GM23248 (cell line): ENCODE measurements at regions not wholly inside any gene's neighbourhood (a gene's known extent, or its start where the extent isn't known, plus 50 kb on each side); places are given as distances from the start of the nearest gene placed in this dataset.

ENCODE experiments used
- DNase-seq: peaks from one replicate; pipeline ENCODE4 v3.0.0-alpha.2; 2015
- H2AFZ ChIP-seq: fragments of 200-600 bp; sonication (generic); 2 replicates; pipeline ENCODE4 v1.6.1; 2016; ENCODE audit warnings: antibody characterized with exemption
- H3F3A ChIP-seq: fragments of 200-600 bp; sonication (generic); 2 replicates; pipeline ENCODE4 v1.6.1; 2016; ENCODE audit warnings: mild to moderate bottlenecking, antibody characterized with exemption, mixed run types; ENCODE audit not compliant: insufficient read depth
- H3K27ac ChIP-seq: fragments of 200-600 bp; sonication (generic); 2 replicates; pipeline ENCODE4 v1.5.1; 2016; ENCODE audit warnings: mild to moderate bottlenecking
- H3K27me3 ChIP-seq: fragments of 200-600 bp; sonication (generic); replicated peaks from 2 replicates; pipeline ENCODE4 v1.6.1; 2016; ENCODE audit warnings: mild to moderate bottlenecking; ENCODE audit not compliant: insufficient read depth
- H3K36me3 ChIP-seq: fragments of 200-600 bp; sonication (generic); 2 replicates; pipeline ENCODE4 v1.6.1; 2016; ENCODE audit warnings: low read depth, mild to moderate bottlenecking
- H3K4me1 ChIP-seq: fragments of 200-600 bp; sonication (generic); 2 replicates; pipeline ENCODE4 v1.6.1; 2016; ENCODE audit warnings: mild to moderate bottlenecking; ENCODE audit not compliant: insufficient read depth
- H3K4me2 ChIP-seq: fragments of 200-600 bp; sonication (generic); one replicate; pipeline ENCODE4 v1.6.1; 2016; ENCODE audit warnings: mild to moderate bottlenecking; ENCODE audit not compliant: unreplicated experiment
- H3K4me3 ChIP-seq: fragments of 200-600 bp; sonication (generic); 2 replicates; pipeline ENCODE4 v1.5.1; 2016; ENCODE audit warnings: mild to moderate bottlenecking
- H3K79me2 ChIP-seq: fragments of 200-600 bp; sonication (generic); 2 replicates; pipeline ENCODE4 v1.6.1; 2016; ENCODE audit warnings: mild to moderate bottlenecking; ENCODE audit not compliant: insufficient read depth
- H3K9ac ChIP-seq: fragments of 200-600 bp; sonication (generic); 2 replicates; pipeline ENCODE4 v1.6.1; 2016; ENCODE audit warnings: mild to moderate bottlenecking
- H3K9me2 ChIP-seq: fragments of 200-600 bp; sonication (generic); 2 replicates; pipeline ENCODE4 v1.6.1; 2016; ENCODE audit warnings: mixed run types, mild to moderate bottlenecking, moderate library complexity; ENCODE audit not compliant: insufficient read depth
- H3K9me3 ChIP-seq: fragments of 200-600 bp; sonication (generic); one replicate; pipeline ENCODE4 v1.6.1; 2017; ENCODE audit warnings: low read depth
- H4K20me1 ChIP-seq: fragments of 200-600 bp; sonication (generic); 2 replicates; pipeline ENCODE4 v1.6.0; 2016; ENCODE audit not compliant: insufficient read depth
- EZH2 ChIP-seq: fragments of 200-600 bp; sonication (generic); IDR thresholded peaks from 2 replicates; pipeline ENCODE4 v1.6.1; 2018; ENCODE audit warnings: antibody characterized with exemption, mild to moderate bottlenecking; ENCODE audit not compliant: insufficient read depth, poor library complexity, severe bottlenecking
- EZH2phosphoT487 ChIP-seq: fragments of 200-600 bp; sonication (generic); IDR thresholded peaks from 2 replicates; pipeline ENCODE4 v1.6.1; 2018; ENCODE audit warnings: antibody characterized with exemption, moderate library complexity, mild to moderate bottlenecking, low read depth; ENCODE audit not compliant: insufficient read depth
- WGBS, 2 experiments: methylation state at CpG; one replicate each; pipeline ENCODE4 v1.1.6; 2015 to 2017; ENCODE audit warnings: low lambda C conversion rate in 2 of 2, low coverage in 1 of 2; ENCODE audit errors: missing lambda C conversion rate in 2 of 2; 5-methylcytosine and 5-hydroxymethylcytosine counted together
- in situ Hi-C: fragments of 300-500 bp; cut with MboI; formaldehyde crosslinking; loops from 2 replicates; pipeline ENCODE4 v1.15.0; 2020

GRCh38 chr5:8581047-8581446 is 712.1 kb downstream of the MTRR start:
- DNase-seq, result no peak
- TF ChIP-seq EZH2phosphoT487 (no peak), EZH2 (no peak)
- in situ Hi-C loops, result no loop called here
- Histone ChIP-seq H3K36me3 (no peaks in the 10 kb centered on the region), H3K9me2 (no peaks in the 10 kb centered on the region; the same call in 1 of the 2 replicates), H3K4me1 (no peaks in the 10 kb centered on the region), H3K4me3 (no peak overlapping the region), H3K9ac (no peak overlapping the region), H3K9me3 (no peaks in the 10 kb centered on the region), H4K20me1 (no peaks in the 10 kb centered on the region), H3K4me2 (no peak overlapping the region), H3K27me3 (no peaks in the 10 kb centered on the region), H3K79me2 (no peaks in the 10 kb centered on the region), H3F3A (no peaks in the 10 kb centered on the region), H2AFZ (no peak overlapping the region), H3K27ac (no peak overlapping the region)
- WGBS, 2 experiments, result 23 to 24% methylated on average over 2 of the region's 2 CpGs

- H3K4me3 ChIP-seq, result no peak overlapping the region
- in situ Hi-C loops, result no loop called here
Measured at GRCh38 chr5:8585230-8586018, 716.5 kb downstream of the MTRR start.

GRCh38 chr5:8590959-8591358 is 722.0 kb downstream of the MTRR start:
- H2AFZ ChIP-seq, result no peak overlapping the region
- in situ Hi-C loops, result no loop called here
- no peak overlapping the region for H3K4me2 ChIP-seq
- H3K4me3 ChIP-seq, result no peak overlapping the region
- no peaks in the 10 kb centered on the region; the same call in 1 of the 2 replicates for H3K27me3 ChIP-seq
- no peak for TF ChIP-seq EZH2
- no peak for TF ChIP-seq EZH2phosphoT487
- no peaks in the 10 kb centered on the region for H4K20me1 ChIP-seq
- DNase-seq, result no peak
- no peaks in the 10 kb centered on the region for H3K4me1 ChIP-seq
- H3K27ac ChIP-seq, result no peak overlapping the region
- no peak overlapping the region for H3K9ac ChIP-seq
- 0 to 5% methylated on average over 1 of the region's 1 CpG for WGBS, 2 experiments
- H3F3A ChIP-seq, result no peaks in the 10 kb centered on the region
- H3K36me3 ChIP-seq, result no peaks in the 10 kb centered on the region
- H3K9me3 ChIP-seq, result no peaks in the 10 kb centered on the region
- no peaks in the 10 kb centered on the region for H3K9me2 ChIP-seq
- H3K79me2 ChIP-seq, result no peaks in the 10 kb centered on the region

More at GRCh38 chr5:8585230-8586018, 716.5 kb downstream of the MTRR start:
- H3K79me2 ChIP-seq, result no peaks in the 10 kb centered on the region
- DNase-seq, result peak; percentile 8
- no peaks in the 10 kb centered on the region; the same call in 1 of the 2 replicates for H3K27me3 ChIP-seq
- no peaks in the 10 kb centered on the region for H3F3A ChIP-seq
- H3K9me3 ChIP-seq, result no peaks in the 10 kb centered on the region
- TF ChIP-seq EZH2phosphoT487 (no peak), EZH2 (no peak)
- H3K9ac ChIP-seq, result no peak overlapping the region
- no peaks in the 10 kb centered on the region for H3K36me3 ChIP-seq
- no peaks in the 10 kb centered on the region for H3K4me1 ChIP-seq
- H2AFZ ChIP-seq, result no peak overlapping the region
- H3K9me2 ChIP-seq, result no peaks in the 10 kb centered on the region
- H4K20me1 ChIP-seq, result no peaks in the 10 kb centered on the region
- 31 to 32% methylated on average over 3 of the region's 3 CpGs for WGBS, 2 experiments
- no peak overlapping the region for H3K27ac ChIP-seq
- H3K4me2 ChIP-seq, result no peak overlapping the region

GRCh38 chr5:8598356-8598755 is 729.4 kb downstream of the MTRR start:
- Histone ChIP-seq H4K20me1 (no peaks in the 10 kb centered on the region), H3K9me2 (no peaks in the 10 kb centered on the region)
- in situ Hi-C loops, result no loop called here

More at GRCh38 chr5:8598356-8598755, 729.4 kb downstream of the MTRR start:
- no peak overlapping the region for H3K4me2 ChIP-seq
- no peak overlapping the region for H3K27ac ChIP-seq
- WGBS, 2 experiments, result 85 to 91% methylated on average over 3 of the region's 3 CpGs
- no peak overlapping the region for H2AFZ ChIP-seq
- H3K27me3 ChIP-seq, result no peaks in the 10 kb centered on the region
- no peaks in the 10 kb centered on the region for H3K79me2 ChIP-seq
- DNase-seq, result no peak
- TF ChIP-seq EZH2phosphoT487 (no peak), EZH2 (no peak)
- H3K36me3 ChIP-seq, result no peaks in the 10 kb centered on the region
- H3K4me1 ChIP-seq, result no peaks in the 10 kb centered on the region
- H3F3A ChIP-seq, result no peaks in the 10 kb centered on the region
- H3K9ac ChIP-seq, result no peak overlapping the region
- H3K9me3 ChIP-seq, result no peaks in the 10 kb centered on the region
- no peak overlapping the region for H3K4me3 ChIP-seq
